ENCODE measurements at regions not wholly inside any gene's neighbourhood (a gene's known extent, or its start where the extent isn't known, plus 50 kb on each side); places are given as distances from the start of the nearest gene placed in this dataset.

DNA sequence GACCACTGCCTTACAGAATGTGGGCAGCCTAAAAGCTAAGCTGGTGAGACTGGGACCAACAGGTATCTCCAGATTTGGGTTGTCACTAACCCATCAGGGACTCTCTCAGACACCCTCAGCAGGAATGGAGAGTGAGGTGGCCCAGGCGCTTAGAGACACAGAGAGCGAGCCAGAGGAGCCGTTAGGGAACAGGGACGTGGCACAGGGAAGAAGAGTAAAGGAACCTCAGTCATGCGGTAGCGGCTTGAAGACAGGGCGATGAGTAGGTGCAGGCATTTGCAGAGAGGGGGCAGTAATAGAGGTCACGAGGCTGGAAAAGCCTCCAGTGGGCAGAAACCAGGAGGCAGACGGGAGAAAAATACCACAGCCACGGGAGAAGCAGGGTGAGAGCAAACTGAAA is 158.0 kb upstream of the CCND2 start (continued):
- TF ChIP-seq, protein P1, sequence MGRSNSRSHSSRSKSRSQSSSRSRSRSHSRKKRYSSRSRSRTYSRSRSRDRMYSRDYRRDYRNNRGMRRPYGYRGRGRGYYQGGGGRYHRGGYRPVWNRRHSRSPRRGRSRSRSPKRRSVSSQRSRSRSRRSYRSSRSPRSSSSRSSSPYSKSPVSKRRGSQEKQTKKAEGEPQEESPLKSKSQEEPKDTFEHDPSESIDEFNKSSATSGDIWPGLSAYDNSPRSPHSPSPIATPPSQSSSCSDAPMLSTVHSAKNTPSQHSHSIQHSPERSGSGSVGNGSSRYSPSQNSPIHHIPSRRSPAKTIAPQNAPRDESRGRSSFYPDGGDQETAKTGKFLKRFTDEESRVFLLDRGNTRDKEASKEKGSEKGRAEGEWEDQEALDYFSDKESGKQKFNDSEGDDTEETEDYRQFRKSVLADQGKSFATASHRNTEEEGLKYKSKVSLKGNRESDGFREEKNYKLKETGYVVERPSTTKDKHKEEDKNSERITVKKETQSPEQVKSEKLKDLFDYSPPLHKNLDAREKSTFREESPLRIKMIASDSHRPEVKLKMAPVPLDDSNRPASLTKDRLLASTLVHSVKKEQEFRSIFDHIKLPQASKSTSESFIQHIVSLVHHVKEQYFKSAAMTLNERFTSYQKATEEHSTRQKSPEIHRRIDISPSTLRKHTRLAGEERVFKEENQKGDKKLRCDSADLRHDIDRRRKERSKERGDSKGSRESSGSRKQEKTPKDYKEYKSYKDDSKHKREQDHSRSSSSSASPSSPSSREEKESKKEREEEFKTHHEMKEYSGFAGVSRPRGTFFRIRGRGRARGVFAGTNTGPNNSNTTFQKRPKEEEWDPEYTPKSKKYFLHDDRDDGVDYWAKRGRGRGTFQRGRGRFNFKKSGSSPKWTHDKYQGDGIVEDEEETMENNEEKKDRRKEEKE (IDR thresholded peaks at IDR 0.05) = no peak
- TF ChIP-seq, protein P2, sequence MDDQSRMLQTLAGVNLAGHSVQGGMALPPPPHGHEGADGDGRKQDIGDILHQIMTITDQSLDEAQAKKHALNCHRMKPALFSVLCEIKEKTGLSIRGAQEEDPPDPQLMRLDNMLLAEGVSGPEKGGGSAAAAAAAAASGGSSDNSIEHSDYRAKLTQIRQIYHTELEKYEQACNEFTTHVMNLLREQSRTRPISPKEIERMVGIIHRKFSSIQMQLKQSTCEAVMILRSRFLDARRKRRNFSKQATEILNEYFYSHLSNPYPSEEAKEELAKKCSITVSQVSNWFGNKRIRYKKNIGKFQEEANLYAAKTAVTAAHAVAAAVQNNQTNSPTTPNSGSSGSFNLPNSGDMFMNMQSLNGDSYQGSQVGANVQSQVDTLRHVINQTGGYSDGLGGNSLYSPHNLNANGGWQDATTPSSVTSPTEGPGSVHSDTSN (IDR thresholded peaks at IDR 0.05; ENCODE audit: insufficient replicate concordance, low read depth, low read length) = no peak
- TF ChIP-seq HCFC1 (IDR thresholded peaks at IDR 0.05; ENCODE audit: low read length) (no peak), JUND (IDR thresholded peaks at IDR 0.05; ENCODE audit: low read depth, low read length) (no peak), ZNF384 (IDR thresholded peaks at IDR 0.05; ENCODE audit: borderline replicate concordance, low read depth, low read length) (no peak), ATF7 (IDR thresholded peaks at IDR 0.05; ENCODE audit: low read depth) (no peak), HDGF (IDR thresholded peaks at IDR 0.05) (peak; percentile 24; the same call in 1 of the 2 replicates), IKZF1 (conservative IDR thresholded peaks at IDR 0.05) (peak; percentile 58), CBFB (IDR thresholded peaks at IDR 0.05; ENCODE audit: low read depth) (no peak), BRCA1 (IDR thresholded peaks at IDR 0.05; ENCODE audit: low read depth, low read length) (no peak), PAX8 (IDR thresholded peaks at IDR 0.05) (no peak), SUZ12 (IDR thresholded peaks at IDR 0.05; ENCODE audit: unreplicated experiment) (no peak), PML (IDR thresholded peaks at IDR 0.05; ENCODE audit: low read length) (no peak), ZNF217 (IDR thresholded peaks at IDR 0.05) (no peak), CBX3 (IDR thresholded peaks at IDR 0.05; ENCODE audit: borderline replicate concordance, low read depth) (no peak), IKZF2 (IDR thresholded peaks at IDR 0.05) (peak in 1 of 2 experiments; percentile 43; a peak in 2 of 4 replicates), MTA2 (IDR thresholded peaks at IDR 0.05; ENCODE audit: low read depth) (no peak)
- TF ChIP-seq, protein P3, sequence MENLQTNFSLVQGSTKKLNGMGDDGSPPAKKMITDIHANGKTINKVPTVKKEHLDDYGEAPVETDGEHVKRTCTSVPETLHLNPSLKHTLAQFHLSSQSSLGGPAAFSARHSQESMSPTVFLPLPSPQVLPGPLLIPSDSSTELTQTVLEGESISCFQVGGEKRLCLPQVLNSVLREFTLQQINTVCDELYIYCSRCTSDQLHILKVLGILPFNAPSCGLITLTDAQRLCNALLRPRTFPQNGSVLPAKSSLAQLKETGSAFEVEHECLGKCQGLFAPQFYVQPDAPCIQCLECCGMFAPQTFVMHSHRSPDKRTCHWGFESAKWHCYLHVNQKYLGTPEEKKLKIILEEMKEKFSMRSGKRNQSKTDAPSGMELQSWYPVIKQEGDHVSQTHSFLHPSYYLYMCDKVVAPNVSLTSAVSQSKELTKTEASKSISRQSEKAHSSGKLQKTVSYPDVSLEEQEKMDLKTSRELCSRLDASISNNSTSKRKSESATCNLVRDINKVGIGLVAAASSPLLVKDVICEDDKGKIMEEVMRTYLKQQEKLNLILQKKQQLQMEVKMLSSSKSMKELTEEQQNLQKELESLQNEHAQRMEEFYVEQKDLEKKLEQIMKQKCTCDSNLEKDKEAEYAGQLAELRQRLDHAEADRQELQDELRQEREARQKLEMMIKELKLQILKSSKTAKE (IDR thresholded peaks at IDR 0.05; ENCODE audit: low read depth, poor library complexity, severe bottlenecking) = no peak
- TF ChIP-seq, protein P4, sequence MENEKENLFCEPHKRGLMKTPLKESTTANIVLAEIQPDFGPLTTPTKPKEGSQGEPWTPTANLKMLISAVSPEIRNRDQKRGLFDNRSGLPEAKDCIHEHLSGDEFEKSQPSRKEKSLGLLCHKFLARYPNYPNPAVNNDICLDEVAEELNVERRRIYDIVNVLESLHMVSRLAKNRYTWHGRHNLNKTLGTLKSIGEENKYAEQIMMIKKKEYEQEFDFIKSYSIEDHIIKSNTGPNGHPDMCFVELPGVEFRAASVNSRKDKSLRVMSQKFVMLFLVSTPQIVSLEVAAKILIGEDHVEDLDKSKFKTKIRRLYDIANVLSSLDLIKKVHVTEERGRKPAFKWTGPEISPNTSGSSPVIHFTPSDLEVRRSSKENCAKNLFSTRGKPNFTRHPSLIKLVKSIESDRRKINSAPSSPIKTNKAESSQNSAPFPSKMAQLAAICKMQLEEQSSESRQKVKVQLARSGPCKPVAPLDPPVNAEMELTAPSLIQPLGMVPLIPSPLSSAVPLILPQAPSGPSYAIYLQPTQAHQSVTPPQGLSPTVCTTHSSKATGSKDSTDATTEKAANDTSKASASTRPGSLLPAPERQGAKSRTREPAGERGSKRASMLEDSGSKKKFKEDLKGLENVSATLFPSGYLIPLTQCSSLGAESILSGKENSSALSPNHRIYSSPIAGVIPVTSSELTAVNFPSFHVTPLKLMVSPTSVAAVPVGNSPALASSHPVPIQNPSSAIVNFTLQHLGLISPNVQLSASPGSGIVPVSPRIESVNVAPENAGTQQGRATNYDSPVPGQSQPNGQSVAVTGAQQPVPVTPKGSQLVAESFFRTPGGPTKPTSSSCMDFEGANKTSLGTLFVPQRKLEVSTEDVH (IDR thresholded peaks at IDR 0.05; ENCODE audit: low read depth, partially characterized antibody) = no peak
- TF ChIP-seq, protein P5, sequence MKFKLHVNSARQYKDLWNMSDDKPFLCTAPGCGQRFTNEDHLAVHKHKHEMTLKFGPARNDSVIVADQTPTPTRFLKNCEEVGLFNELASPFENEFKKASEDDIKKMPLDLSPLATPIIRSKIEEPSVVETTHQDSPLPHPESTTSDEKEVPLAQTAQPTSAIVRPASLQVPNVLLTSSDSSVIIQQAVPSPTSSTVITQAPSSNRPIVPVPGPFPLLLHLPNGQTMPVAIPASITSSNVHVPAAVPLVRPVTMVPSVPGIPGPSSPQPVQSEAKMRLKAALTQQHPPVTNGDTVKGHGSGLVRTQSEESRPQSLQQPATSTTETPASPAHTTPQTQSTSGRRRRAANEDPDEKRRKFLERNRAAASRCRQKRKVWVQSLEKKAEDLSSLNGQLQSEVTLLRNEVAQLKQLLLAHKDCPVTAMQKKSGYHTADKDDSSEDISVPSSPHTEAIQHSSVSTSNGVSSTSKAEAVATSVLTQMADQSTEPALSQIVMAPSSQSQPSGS (IDR thresholded peaks at IDR 0.05; ENCODE audit: low read length) = no peak
- TF ChIP-seq, protein P6, sequence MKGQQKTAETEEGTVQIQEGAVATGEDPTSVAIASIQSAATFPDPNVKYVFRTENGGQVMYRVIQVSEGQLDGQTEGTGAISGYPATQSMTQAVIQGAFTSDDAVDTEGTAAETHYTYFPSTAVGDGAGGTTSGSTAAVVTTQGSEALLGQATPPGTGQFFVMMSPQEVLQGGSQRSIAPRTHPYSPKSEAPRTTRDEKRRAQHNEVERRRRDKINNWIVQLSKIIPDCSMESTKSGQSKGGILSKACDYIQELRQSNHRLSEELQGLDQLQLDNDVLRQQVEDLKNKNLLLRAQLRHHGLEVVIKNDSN (IDR thresholded peaks at IDR 0.05; ENCODE audit: borderline replicate concordance, extremely low read length, insufficient read depth, low read depth, low read length) = no peak
